Fibroblast of lung (primary cell): ENCODE measurements at regions not wholly inside any gene's neighbourhood (a gene's known extent, or its start where the extent isn't known, plus 50 kb on each side); places are given as distances from the start of the nearest gene placed in this dataset.

Experiments
- DNase-seq, 2 donors: peaks; one replicate each; pipeline versions ENCODE4 v3.0.0 to v3.0.0-alpha.2; 2010; ENCODE audit warnings: low read depth in 2 of 2
- H2AFZ ChIP-seq: 2 replicates; pipeline ENCODE4 v1.5.1; 2012; ENCODE audit warnings: low read length, control low read depth, inconsistent platforms
- H3K27ac ChIP-seq: 2 replicates; pipeline ENCODE4 v1.5.1; 2011; ENCODE audit warnings: low read length, control low read depth; ENCODE audit not compliant: insufficient read depth
- H3K27me3 ChIP-seq: 2 replicates; pipeline ENCODE4 v1.5.1; 2011; ENCODE audit warnings: mild to moderate bottlenecking, low read length; ENCODE audit not compliant: control insufficient read depth, insufficient read depth
- H3K36me3 ChIP-seq: 2 replicates; pipeline ENCODE4 v1.5.1; 2011; ENCODE audit warnings: low read length; ENCODE audit not compliant: control insufficient read depth, insufficient read depth
- H3K4me1 ChIP-seq: 2 replicates; pipeline ENCODE4 v1.5.1; 2011; ENCODE audit warnings: low read length; ENCODE audit not compliant: control insufficient read depth, insufficient read depth; ENCODE audit errors: extremely low read depth
- H3K4me2 ChIP-seq: 2 replicates; pipeline ENCODE4 v1.5.1; 2011; ENCODE audit warnings: low read length, control low read depth; ENCODE audit not compliant: insufficient read depth; ENCODE audit errors: extremely low read depth
- H3K4me3 ChIP-seq, 4 experiments: fragments of 200-600 bp in 1 of 4; sonication (generic) in 1 of 4; replicated peaks in 1 of 4; 2 replicates each; pipeline ENCODE4 v1.5.1; 2011 to 2016; ENCODE audit warnings: low read length in 4 of 4, low read depth in 3 of 4, mild to moderate bottlenecking in 3 of 4, control low read depth in 2 of 4, inconsistent platforms in 1 of 4, mixed read lengths in 1 of 4; ENCODE audit not compliant: insufficient read depth in 1 of 4; ENCODE audit errors: control extremely low read depth in 1 of 4
- H3K79me2 ChIP-seq: 2 replicates; pipeline ENCODE4 v1.5.1; 2012; ENCODE audit warnings: mild to moderate bottlenecking, low read length, inconsistent platforms; ENCODE audit not compliant: control insufficient read depth, insufficient read depth
- H3K9ac ChIP-seq: 2 replicates; pipeline ENCODE4 v1.5.1; 2011; ENCODE audit warnings: mild to moderate bottlenecking, low read length, control low read depth; ENCODE audit not compliant: insufficient read depth
- H3K9me3 ChIP-seq: 2 replicates; pipeline ENCODE4 v1.5.1; 2012; ENCODE audit warnings: low read depth, low read length; ENCODE audit not compliant: control insufficient read depth, insufficient read depth
- H4K20me1 ChIP-seq: 2 replicates; pipeline ENCODE4 v1.5.1; 2011; ENCODE audit warnings: low read length; ENCODE audit not compliant: control insufficient read depth, insufficient read depth; ENCODE audit errors: extremely low read depth
- EZH2 ChIP-seq: IDR thresholded peaks from 2 replicates; pipeline ENCODE4 v1.5.1; 2012; ENCODE audit warnings: low read length, control low read depth, mild to moderate bottlenecking; ENCODE audit errors: missing control alignments
- TF ChIP-seq, protein P1 (sequence below), 2 donors: IDR thresholded peaks in 1 of 2; conservative IDR thresholded peaks in 1 of 2; 1 replicate in 1 of 2; 2 replicates in 1 of 2; pipeline ENCODE4 v1.5.1; 2011 to 2012; ENCODE audit warnings: low read length in 2 of 2, control low read depth in 1 of 2, inconsistent platforms in 1 of 2, low read depth in 1 of 2, mild to moderate bottlenecking in 1 of 2

DNA sequence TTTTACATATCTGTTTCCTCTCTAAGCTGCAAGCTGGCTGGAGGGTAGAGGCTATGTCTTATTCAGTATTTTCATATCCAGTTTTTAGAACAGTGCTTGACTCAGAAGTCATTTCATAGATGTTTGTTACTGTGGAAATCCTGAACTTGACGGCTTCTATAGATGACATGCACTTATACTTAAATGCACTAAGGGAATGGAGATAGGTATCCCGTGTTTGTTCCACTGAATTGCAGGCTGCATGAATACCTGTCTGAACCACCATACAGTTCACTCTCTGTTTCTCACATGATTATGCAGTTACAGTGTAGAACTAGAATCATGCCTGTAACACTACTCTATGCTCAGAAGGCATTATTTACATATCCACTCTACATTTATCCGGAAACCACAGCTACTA, 417.1 kb downstream of the MTX2 start:
- no peaks in the 10 kb centered on the region for H3K27me3 ChIP-seq
- no peaks in the 10 kb centered on the region for H3K79me2 ChIP-seq
- no peak overlapping the region for H3K27ac ChIP-seq
- no peak overlapping the region for H2AFZ ChIP-seq
- no peak overlapping the region for H3K9ac ChIP-seq
- no peak for DNase-seq
- H3K9me3 ChIP-seq = no peaks in the 10 kb centered on the region
- H3K4me1 ChIP-seq = no peaks in the 10 kb centered on the region
- no peak for TF ChIP-seq EZH2
- TF ChIP-seq, protein P1, sequence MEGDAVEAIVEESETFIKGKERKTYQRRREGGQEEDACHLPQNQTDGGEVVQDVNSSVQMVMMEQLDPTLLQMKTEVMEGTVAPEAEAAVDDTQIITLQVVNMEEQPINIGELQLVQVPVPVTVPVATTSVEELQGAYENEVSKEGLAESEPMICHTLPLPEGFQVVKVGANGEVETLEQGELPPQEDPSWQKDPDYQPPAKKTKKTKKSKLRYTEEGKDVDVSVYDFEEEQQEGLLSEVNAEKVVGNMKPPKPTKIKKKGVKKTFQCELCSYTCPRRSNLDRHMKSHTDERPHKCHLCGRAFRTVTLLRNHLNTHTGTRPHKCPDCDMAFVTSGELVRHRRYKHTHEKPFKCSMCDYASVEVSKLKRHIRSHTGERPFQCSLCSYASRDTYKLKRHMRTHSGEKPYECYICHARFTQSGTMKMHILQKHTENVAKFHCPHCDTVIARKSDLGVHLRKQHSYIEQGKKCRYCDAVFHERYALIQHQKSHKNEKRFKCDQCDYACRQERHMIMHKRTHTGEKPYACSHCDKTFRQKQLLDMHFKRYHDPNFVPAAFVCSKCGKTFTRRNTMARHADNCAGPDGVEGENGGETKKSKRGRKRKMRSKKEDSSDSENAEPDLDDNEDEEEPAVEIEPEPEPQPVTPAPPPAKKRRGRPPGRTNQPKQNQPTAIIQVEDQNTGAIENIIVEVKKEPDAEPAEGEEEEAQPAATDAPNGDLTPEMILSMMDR (conservative IDR thresholded peaks at IDR 0.05 in 1 of 2, IDR thresholded peaks at IDR 0.05 in 1 of 2; ENCODE audit: low read depth in 1 of 2, low read length in 2 of 2) = no peak
- no peak overlapping the region for H3K4me3 ChIP-seq
- H3K36me3 ChIP-seq = no peaks in the 10 kb centered on the region
- no peak overlapping the region for H3K4me2 ChIP-seq
- H4K20me1 ChIP-seq = no peaks in the 10 kb centered on the region

DNA sequence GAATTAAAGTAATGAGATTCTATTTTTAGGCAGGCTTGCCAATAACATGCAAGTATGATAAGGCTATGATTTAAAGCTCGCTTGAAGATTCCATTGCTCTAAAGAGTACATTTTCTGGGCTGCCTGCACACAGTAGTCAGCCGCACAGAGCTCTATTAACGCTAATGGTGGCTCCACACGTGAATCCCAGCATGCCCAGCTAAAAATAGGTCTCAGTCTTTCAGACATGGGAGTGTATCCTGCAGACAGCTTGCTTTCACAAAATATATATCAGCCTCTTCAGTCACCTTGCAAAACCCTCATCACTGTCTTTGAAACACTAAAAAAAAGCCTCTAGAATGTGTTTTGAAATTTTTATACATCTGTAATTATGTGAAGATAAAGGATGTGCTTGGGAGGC, 418.1 kb downstream of the MTX2 start:
- Histone ChIP-seq H3K4me2 (no peak overlapping the region), H3K4me1 (no peaks in the 10 kb centered on the region), H3K79me2 (no peaks in the 10 kb centered on the region), H2AFZ (no peak overlapping the region), H3K27ac (no peak overlapping the region), H3K4me3 (no peak overlapping the region), H3K36me3 (no peaks in the 10 kb centered on the region), H4K20me1 (no peaks in the 10 kb centered on the region), H3K27me3 (no peaks in the 10 kb centered on the region), H3K9ac (no peak overlapping the region), H3K9me3 (no peaks in the 10 kb centered on the region)
- no peak for DNase-seq
- TF ChIP-seq EZH2 = no peak
- TF ChIP-seq, protein P1 (conservative IDR thresholded peaks at IDR 0.05 in 1 of 2, IDR thresholded peaks at IDR 0.05 in 1 of 2; ENCODE audit: low read depth in 1 of 2, low read length in 2 of 2) = no peak

DNA sequence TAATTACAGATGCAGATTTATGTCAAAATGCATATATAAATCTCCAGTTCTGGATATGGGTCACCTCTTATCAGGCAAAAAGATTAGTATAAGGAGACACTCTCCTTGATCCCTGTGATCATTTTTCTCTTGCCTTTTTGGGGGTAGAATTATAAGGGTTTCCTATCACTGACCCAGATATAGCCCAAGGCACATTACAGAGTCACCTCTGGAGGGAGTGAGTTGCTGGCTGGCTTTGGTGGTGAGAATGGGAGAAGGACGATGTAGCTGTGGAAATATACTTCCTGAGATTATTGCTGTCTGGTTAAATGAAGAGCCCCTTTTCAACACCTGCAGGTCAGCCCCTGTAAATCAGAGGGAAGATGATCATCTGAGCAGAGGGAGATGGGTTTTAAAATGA, 418.7 kb downstream of the MTX2 start:
- no peak overlapping the region for H3K27ac ChIP-seq
- no peak for TF ChIP-seq EZH2
- TF ChIP-seq, protein P1 (conservative IDR thresholded peaks at IDR 0.05 in 1 of 2, IDR thresholded peaks at IDR 0.05 in 1 of 2; ENCODE audit: low read depth in 1 of 2, low read length in 2 of 2) = no peak
- no peaks in the 10 kb centered on the region for H3K36me3 ChIP-seq
- no peaks in the 10 kb centered on the region for H3K79me2 ChIP-seq
- no peaks in the 10 kb centered on the region for H3K4me1 ChIP-seq
- H3K27me3 ChIP-seq = no peaks in the 10 kb centered on the region
- no peak for DNase-seq
- H4K20me1 ChIP-seq = no peaks in the 10 kb centered on the region
- H3K9ac ChIP-seq = no peak overlapping the region
- H2AFZ ChIP-seq = no peak overlapping the region
- H3K4me3 ChIP-seq = no peak overlapping the region
- no peaks in the 10 kb centered on the region for H3K9me3 ChIP-seq
- no peak overlapping the region for H3K4me2 ChIP-seq
